Stomach (tissue), 4 donors: ENCODE measurements at regions not wholly inside any gene's neighbourhood (a gene's known extent, or its start where the extent isn't known, plus 50 kb on each side); places are given as distances from the start of the nearest gene placed in this dataset.

Source experiments
- CTCF ChIP-seq, 7 experiments: fragments of 450-650 bp in 4 of 7; fragments of 200-600 bp in 3 of 7; sonication (generic) in 3 of 7; IDR thresholded peaks; one replicate each; pipeline ENCODE4 v1.5.1; 2016 to 2019; ENCODE audit warnings: antibody characterized with exemption in 7 of 7, control low read depth in 2 of 7, mild to moderate bottlenecking in 1 of 7
- EP300 ChIP-seq: sonication (generic); formaldehyde crosslinking; IDR thresholded peaks from one replicate; pipeline ENCODE4 v1.6.1; 2017; ENCODE audit warnings: antibody characterized with exemption
- POLR2A ChIP-seq, 4 donors: fragments of 450-650 bp; IDR thresholded peaks; one replicate each; pipeline ENCODE4 v1.6.1; 2016; ENCODE audit warnings: antibody characterized with exemption in 4 of 4, control low read depth in 2 of 4, mild to moderate bottlenecking in 1 of 4, moderate library complexity in 1 of 4
- POLR2AphosphoS5 ChIP-seq, 3 donors: sonication (generic); formaldehyde crosslinking; IDR thresholded peaks; one replicate each; pipeline ENCODE4 v1.6.1; 2016; ENCODE audit warnings: antibody characterized with exemption in 3 of 3

- no peak for TF ChIP-seq CTCF (IDR thresholded peaks at IDR 0.05)
- no peak for TF ChIP-seq POLR2A (IDR thresholded peaks at IDR 0.05)
- no peak for TF ChIP-seq POLR2AphosphoS5 (IDR thresholded peaks at IDR 0.05)
- TF ChIP-seq EP300, result no peak
These were observed 331.5 kb upstream of the GRIN3A start for GRCh38 chr9:102069969-102070368.
